ENCODE measurements at regions not wholly inside any gene's neighbourhood (a gene's known extent, or its start where the extent isn't known, plus 50 kb on each side); places are given as distances from the start of the nearest gene placed in this dataset.

GRCh38 chr11:13174090-13174489 is 103.5 kb upstream of the BMAL1 start:
- WGBS, 2 donors: 76 to 80% methylated on average over 6 of the region's 6 CpGs
- TF ChIP-seq POLR2A (IDR thresholded peaks at IDR 0.05) (no peak), CTCF (IDR thresholded peaks at IDR 0.05) (no peak)
- no peak for DNase-seq

GRCh38 chr11:13183094-13183825 is 94.3 kb upstream of the BMAL1 start:
- intact Hi-C loops (cut with DNase I; ENCODE audit: low total_unique reads): no loop called here
- H3K9me3 ChIP-seq: no peaks in the 10 kb centered on the region
- H3K27me3 ChIP-seq: no peaks in the 10 kb centered on the region
- 35 to 39% methylated on average over 6 of the region's 6 CpGs for WGBS, 2 donors
- no peaks in the 10 kb centered on the region for H3K4me1 ChIP-seq
- H3K27ac ChIP-seq: no peak overlapping the region
- no peaks in the 10 kb centered on the region for H3K36me3 ChIP-seq (ENCODE audit: low read depth, missing control alignments)
- peak; percentile 21 for DNase-seq
- TF ChIP-seq CTCF (IDR thresholded peaks at IDR 0.05) (peak; percentile 2 to 8 (median 8)), POLR2A (IDR thresholded peaks at IDR 0.05) (no peak)
- no peak overlapping the region for H3K4me3 ChIP-seq

More at GRCh38 chr11:13174090-13174489, 103.5 kb upstream of the BMAL1 start:
- Histone ChIP-seq H3K9me3 (no peaks in the 10 kb centered on the region), H3K4me3 (no peak overlapping the region), H3K27me3 (no peaks in the 10 kb centered on the region), H3K36me3 (ENCODE audit: low read depth, missing control alignments) (no peaks in the 10 kb centered on the region), H3K27ac (no peak overlapping the region), H3K4me1 (no peaks in the 10 kb centered on the region)
- intact Hi-C loops (cut with DNase I; ENCODE audit: low total_unique reads): no loop called here

DNA sequence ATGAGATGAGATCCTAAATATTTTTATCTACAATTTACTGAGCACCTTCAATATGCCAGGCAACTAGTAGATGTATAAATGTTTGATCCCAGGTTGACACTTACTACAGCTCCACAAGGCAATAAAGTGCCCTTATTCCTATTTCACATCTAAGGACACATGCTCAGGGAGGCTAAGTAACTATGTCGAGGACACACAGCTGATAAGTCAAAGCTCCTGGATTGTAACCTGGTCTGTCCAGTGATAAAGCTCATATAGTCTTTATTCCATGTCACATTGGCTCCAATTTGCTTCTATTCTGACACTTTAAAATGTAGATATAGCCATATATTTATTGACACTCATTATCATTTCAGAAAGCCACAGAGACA is 93.8 kb upstream of the BMAL1 start:
- DNase-seq: no peak
- no peak for TF ChIP-seq POLR2A (IDR thresholded peaks at IDR 0.05)
- TF ChIP-seq CTCF (IDR thresholded peaks at IDR 0.05): no peak
- Histone ChIP-seq H3K4me1 (no peaks in the 10 kb centered on the region), H3K9me3 (no peaks in the 10 kb centered on the region), H3K27me3 (no peaks in the 10 kb centered on the region), H3K36me3 (ENCODE audit: low read depth, missing control alignments) (no peaks in the 10 kb centered on the region), H3K4me3 (no peak overlapping the region), H3K27ac (no peak overlapping the region)
- 93 to 96% methylated on average over 1 of the region's 1 CpG for WGBS, 2 donors
- intact Hi-C loops (cut with DNase I; ENCODE audit: low total_unique reads): no loop called here

GRCh38 chr11:13184295-13184794 is 93.2 kb upstream of the BMAL1 start:
- Histone ChIP-seq H3K4me1 (no peaks in the 10 kb centered on the region), H3K36me3 (ENCODE audit: low read depth, missing control alignments) (no peaks in the 10 kb centered on the region), H3K27me3 (no peaks in the 10 kb centered on the region), H3K27ac (no peak overlapping the region), H3K4me3 (no peak overlapping the region), H3K9me3 (no peaks in the 10 kb centered on the region)
- DNase-seq: no peak
- 78 to 79% methylated on average over 9 of the region's 9 CpGs for WGBS, 2 donors
- TF ChIP-seq CTCF (IDR thresholded peaks at IDR 0.05): no peak
- no peak for TF ChIP-seq POLR2A (IDR thresholded peaks at IDR 0.05)
- intact Hi-C loops (cut with DNase I; ENCODE audit: low total_unique reads): no loop called here

DNA sequence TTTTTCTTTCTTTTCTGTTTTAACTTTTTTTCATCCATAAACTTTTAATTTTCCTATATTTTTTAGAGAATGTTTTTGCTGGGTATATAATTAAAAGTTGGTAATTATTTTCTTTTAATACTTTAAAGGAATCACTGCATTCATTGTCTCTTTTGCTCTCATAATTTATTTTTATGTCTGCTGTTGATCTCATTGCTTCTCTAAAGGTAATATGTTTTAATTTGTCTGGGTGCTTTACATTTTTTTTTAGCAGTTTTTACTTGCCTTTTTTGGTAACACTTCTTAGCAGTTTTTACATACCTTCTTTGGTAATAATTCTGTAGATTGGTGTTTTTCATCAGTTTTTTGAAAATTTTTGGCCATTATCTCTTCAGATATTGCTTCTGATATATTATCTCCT is 89.4 kb upstream of the BMAL1 start:
- no peaks in the 10 kb centered on the region for H3K36me3 ChIP-seq (ENCODE audit: low read depth, missing control alignments)
- no peak overlapping the region for H3K27ac ChIP-seq
- no peak for DNase-seq
- no peak overlapping the region for H3K4me3 ChIP-seq
- no peaks in the 10 kb centered on the region for H3K27me3 ChIP-seq
- no peaks in the 10 kb centered on the region for H3K4me1 ChIP-seq
- TF ChIP-seq POLR2A (IDR thresholded peaks at IDR 0.05) (no peak), CTCF (IDR thresholded peaks at IDR 0.05) (no peak)
- H3K9me3 ChIP-seq: no peaks in the 10 kb centered on the region
- intact Hi-C loops (cut with DNase I; ENCODE audit: low total_unique reads): no loop called here
